ENCODE measurements at regions not wholly inside any gene's neighbourhood (a gene's known extent, or its start where the extent isn't known, plus 50 kb on each side); places are given as distances from the start of the nearest gene placed in this dataset.

GRCh38 chr9:38162332-38163211 is 93.5 kb upstream of the SHB start:
- no peak for TF ChIP-seq CTCF (conservative IDR thresholded peaks at IDR 0.05; ENCODE audit: low read depth, low read length)
- no peak for TF ChIP-seq EZH2 (IDR thresholded peaks at IDR 0.05; ENCODE audit: low read length, unreplicated experiment)
- no peak for TF ChIP-seq EZH2phosphoT487 (IDR thresholded peaks at IDR 0.05; ENCODE audit: borderline replicate concordance, low read length)

Measured in PC-3 (cell line).